ENCODE measurements at regions not wholly inside any gene's neighbourhood (a gene's known extent, or its start where the extent isn't known, plus 50 kb on each side); places are given as distances from the start of the nearest gene placed in this dataset.
"Not testable (repeated sequence)": the region's sequence is repeated elsewhere in the genome, so short reads cannot be mapped to it uniquely, and the experiment has no call there.

- H3K9me1 ChIP-seq (ENCODE audit: control insufficient read depth, insufficient read depth, low read length) = no peaks in the 10 kb centered on the region
- no TSS peak for BruUV-seq (replicated peaks)
- ChIA-PET POLR2A (no interaction called here), CTCF (ENCODE audit: low intra/inter-chr PET ratio) (no interaction called here)
- no peaks in the 10 kb centered on the region for H3K36me3 ChIP-seq (ENCODE audit: control insufficient read depth, insufficient read depth, low read length)
- 0% methylated on average over 4 of the region's 4 CpGs for WGBS (ENCODE audit: insufficient coverage, low coverage, missing lambda C conversion rate)
- H3K27me3 ChIP-seq (ENCODE audit: control insufficient read depth in 2 of 2, insufficient read depth in 2 of 2, low read length in 2 of 2) = no peaks in the 10 kb centered on the region
- FAIRE-seq (no peak), ATAC-seq (no peak), DNase-seq (ENCODE audit: extremely low read depth in 1 of 4, low spot score in 3 of 4) (no peak)
- TF ChIP-seq ZNF507 (tag; conservative IDR thresholded peaks at IDR 0.05) (no peak), CREM (IDR thresholded peaks at IDR 0.05; ENCODE audit: low read depth) (no peak), ETV5 (CRISPR knock-in tag; IDR thresholded peaks at IDR 0.05; ENCODE audit: low read depth) (no peak), ILK (tag; IDR thresholded peaks at IDR 0.05; ENCODE audit: borderline replicate concordance, low read depth) (no peak), CBX2 (IDR thresholded peaks at IDR 0.05; ENCODE audit: insufficient read depth, low read length, poor library complexity, severe bottlenecking) (no peak), CGGBP1 (CRISPR knock-in tag; IDR thresholded peaks at IDR 0.05) (no peak), MCM3 (IDR thresholded peaks at IDR 0.05) (no peak), ZNF518B (CRISPR knock-in tag; IDR thresholded peaks at IDR 0.05) (no peak), ZNF212 (CRISPR knock-in tag; IDR thresholded peaks at IDR 0.05) (no peak), HNRNPH1 (optimal IDR thresholded peaks at IDR 0.05; ENCODE audit: low read depth, low read length) (no peak), RAD21 (CRISPR knock-in tag; conservative IDR thresholded peaks at IDR 0.05 in 1 of 2, IDR thresholded peaks at IDR 0.05 in 1 of 2) (no peak), PML (IDR thresholded peaks at IDR 0.05; ENCODE audit: low read length) (no peak), HMG20A (CRISPR knock-in tag; conservative IDR thresholded peaks at IDR 0.05) (no peak)
- TF ChIP-seq, protein P1, sequence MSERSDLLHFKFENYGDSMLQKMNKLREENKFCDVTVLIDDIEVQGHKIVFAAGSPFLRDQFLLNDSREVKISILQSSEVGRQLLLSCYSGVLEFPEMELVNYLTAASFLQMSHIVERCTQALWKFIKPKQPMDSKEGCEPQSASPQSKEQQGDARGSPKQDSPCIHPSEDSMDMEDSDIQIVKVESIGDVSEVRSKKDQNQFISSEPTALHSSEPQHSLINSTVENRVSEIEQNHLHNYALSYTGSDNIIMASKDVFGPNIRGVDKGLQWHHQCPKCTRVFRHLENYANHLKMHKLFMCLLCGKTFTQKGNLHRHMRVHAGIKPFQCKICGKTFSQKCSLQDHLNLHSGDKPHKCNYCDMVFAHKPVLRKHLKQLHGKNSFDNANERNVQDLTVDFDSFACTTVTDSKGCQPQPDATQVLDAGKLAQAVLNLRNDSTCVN (CRISPR knock-in tag; IDR thresholded peaks at IDR 0.05) = no peak
- in situ Hi-C loops (cut with MboI) = no loop called here
- H3K27ac ChIP-seq (ENCODE audit: extremely low read depth, low read depth, low read length) = no peak overlapping the region
- no peak overlapping the region for H3K4me3 ChIP-seq
- no peak overlapping the region for H2AFZ ChIP-seq (ENCODE audit: low read depth, low read length)
- intact Hi-C loops (cut with micrococcal nuclease) = no loop called here
- no peaks in the 10 kb centered on the region for H3K9me3 ChIP-seq (replicated peaks; ENCODE audit: control insufficient read depth, insufficient read depth, low read depth, low read length)
- H3K79me2 ChIP-seq (ENCODE audit: control insufficient read depth, insufficient read depth, low read length) = no peaks in the 10 kb centered on the region
- no peak overlapping the region for H3K4me2 ChIP-seq (ENCODE audit: insufficient read depth, low read length)
- no peaks in the 10 kb centered on the region for H3K4me1 ChIP-seq (replicated peaks in 1 of 2; ENCODE audit: control insufficient read depth in 2 of 2, insufficient read depth in 2 of 2, low read length in 2 of 2)
- no peak overlapping the region for H3K9ac ChIP-seq (ENCODE audit: insufficient read depth in 1 of 2, low read depth in 2 of 2, low read length in 2 of 2)
- H4K20me1 ChIP-seq (replicated peaks; ENCODE audit: control insufficient read depth, insufficient read depth, low read length) = no peaks in the 10 kb centered on the region
Measured at GRCh38 chr10:16199216-16199615, 237.6 kb upstream of the PTER start.

- H3K9me1 ChIP-seq (ENCODE audit: control insufficient read depth, insufficient read depth, low read length); ATAC-seq; DNase-seq (ENCODE audit: extremely low read depth in 1 of 4, low spot score in 3 of 4); H2AFZ ChIP-seq (ENCODE audit: low read depth, low read length); BruUV-seq (replicated peaks); POLR2A ChIA-PET; H3K27ac ChIP-seq (ENCODE audit: extremely low read depth, low read depth, low read length); intact Hi-C loops (cut with micrococcal nuclease); H3K9ac ChIP-seq (ENCODE audit: insufficient read depth in 1 of 2, low read depth in 2 of 2, low read length in 2 of 2); in situ Hi-C loops (cut with MboI); H3K4me3 ChIP-seq; H3K4me1 ChIP-seq (replicated peaks in 1 of 2; ENCODE audit: control insufficient read depth in 2 of 2, insufficient read depth in 2 of 2, low read length in 2 of 2); H3K4me2 ChIP-seq (ENCODE audit: insufficient read depth, low read length); H3K9me3 ChIP-seq (replicated peaks; ENCODE audit: control insufficient read depth, insufficient read depth, low read depth, low read length); H3K36me3 ChIP-seq (ENCODE audit: control insufficient read depth, insufficient read depth, low read length); H4K20me1 ChIP-seq (replicated peaks; ENCODE audit: control insufficient read depth, insufficient read depth, low read length); FAIRE-seq; CTCF ChIA-PET (ENCODE audit: low intra/inter-chr PET ratio); H3K27me3 ChIP-seq (ENCODE audit: control insufficient read depth in 2 of 2, insufficient read depth in 2 of 2, low read length in 2 of 2); H3K79me2 ChIP-seq (ENCODE audit: control insufficient read depth, insufficient read depth, low read length): not testable (repeated sequence)
- 0% methylated on average over 1 of the region's 1 CpG for WGBS (ENCODE audit: insufficient coverage, low coverage, missing lambda C conversion rate)
Measured at GRCh38 chr10:16223618-16224017, 213.2 kb upstream of the PTER start.
